ENCODE measurements at regions not wholly inside any gene's neighbourhood (a gene's known extent, or its start where the extent isn't known, plus 50 kb on each side); places are given as distances from the start of the nearest gene placed in this dataset.
"Not testable (repeated sequence)": the region's sequence is repeated elsewhere in the genome, so short reads cannot be mapped to it uniquely, and the experiment has no call there.

DNA sequence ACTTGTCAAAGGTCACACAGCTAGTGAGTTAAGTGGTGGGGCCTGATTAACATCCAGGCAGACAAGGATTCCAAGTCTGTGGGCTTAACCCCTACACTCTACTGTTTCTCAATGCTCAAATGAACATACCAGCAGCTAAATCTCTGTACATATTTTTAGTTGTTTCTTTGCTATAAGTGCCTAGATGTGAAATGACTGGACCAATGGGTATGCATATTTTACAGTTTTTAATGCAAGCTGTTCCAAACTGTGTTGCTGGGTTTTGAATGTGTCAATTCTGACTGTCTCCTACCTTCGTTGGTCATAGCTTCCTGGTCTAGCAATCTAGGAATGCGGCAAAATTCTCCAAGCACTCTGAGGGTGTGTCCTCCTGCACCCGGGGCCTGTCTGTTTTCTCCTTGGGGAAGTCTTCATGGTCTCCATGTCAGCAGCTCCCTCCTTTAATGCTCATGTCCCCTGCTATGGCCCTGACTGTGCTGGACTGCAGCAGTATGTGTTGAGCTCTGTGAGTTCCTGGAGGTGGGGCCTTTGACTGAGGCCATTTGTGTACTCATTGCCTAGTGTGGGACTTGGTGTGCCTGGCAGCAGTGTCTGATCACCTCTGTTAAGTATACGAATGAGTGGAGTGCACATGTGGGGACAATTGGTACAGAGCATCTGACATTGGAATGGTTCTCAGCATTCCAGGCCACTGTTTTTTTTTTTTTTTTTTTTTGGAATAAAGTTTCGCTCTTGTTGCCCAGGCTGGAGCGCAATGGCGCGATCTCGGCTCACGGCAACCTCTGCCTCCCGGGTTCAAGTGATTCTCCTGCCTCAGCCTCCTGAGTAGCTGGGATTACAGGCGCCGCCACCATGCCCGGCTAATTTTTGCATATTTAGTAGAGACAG, 72.9 kb upstream of the SLC2A1 start:
- TF ChIP-seq, protein P1, sequence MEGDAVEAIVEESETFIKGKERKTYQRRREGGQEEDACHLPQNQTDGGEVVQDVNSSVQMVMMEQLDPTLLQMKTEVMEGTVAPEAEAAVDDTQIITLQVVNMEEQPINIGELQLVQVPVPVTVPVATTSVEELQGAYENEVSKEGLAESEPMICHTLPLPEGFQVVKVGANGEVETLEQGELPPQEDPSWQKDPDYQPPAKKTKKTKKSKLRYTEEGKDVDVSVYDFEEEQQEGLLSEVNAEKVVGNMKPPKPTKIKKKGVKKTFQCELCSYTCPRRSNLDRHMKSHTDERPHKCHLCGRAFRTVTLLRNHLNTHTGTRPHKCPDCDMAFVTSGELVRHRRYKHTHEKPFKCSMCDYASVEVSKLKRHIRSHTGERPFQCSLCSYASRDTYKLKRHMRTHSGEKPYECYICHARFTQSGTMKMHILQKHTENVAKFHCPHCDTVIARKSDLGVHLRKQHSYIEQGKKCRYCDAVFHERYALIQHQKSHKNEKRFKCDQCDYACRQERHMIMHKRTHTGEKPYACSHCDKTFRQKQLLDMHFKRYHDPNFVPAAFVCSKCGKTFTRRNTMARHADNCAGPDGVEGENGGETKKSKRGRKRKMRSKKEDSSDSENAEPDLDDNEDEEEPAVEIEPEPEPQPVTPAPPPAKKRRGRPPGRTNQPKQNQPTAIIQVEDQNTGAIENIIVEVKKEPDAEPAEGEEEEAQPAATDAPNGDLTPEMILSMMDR (IDR thresholded peaks at IDR 0.05; ENCODE audit: control extremely low read depth, extremely low read depth, low read depth, missing control alignments) = no peak
- ChIA-PET POLR2A (no interaction called here), CTCF (interaction anchor here (1.4 to 1.7 kb wide), 2 partner anchors 45 to 118 kb away, joined by 3 to 4 read pairs; no protein-coding TSS in a partner anchor)
- no peak for DNase-seq (ENCODE audit: extremely low spot score)

DNA sequence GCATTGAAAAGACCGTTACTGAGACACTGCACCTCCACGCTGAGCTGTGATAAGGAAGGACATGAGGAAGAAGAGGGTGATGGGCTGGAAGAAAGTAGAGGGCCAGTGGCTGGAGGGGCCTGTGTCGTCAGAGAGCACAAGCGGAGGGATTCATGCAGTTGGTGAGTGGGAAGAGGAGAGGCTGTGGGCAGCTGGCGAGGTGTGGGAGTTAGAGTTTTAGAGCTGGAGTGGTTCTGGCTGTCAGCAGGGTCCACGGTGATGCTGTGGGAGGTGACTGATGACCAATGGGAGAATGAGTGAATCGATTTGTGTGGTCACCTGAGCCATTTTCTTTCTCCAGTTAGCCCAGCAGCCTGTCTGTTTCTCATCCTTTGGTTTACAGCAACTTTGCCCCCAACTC, 66.2 kb upstream of the SLC2A1 start:
- POLR2A ChIA-PET = no interaction called here
- no peak for DNase-seq (ENCODE audit: extremely low spot score)
- TF ChIP-seq, protein P1 (IDR thresholded peaks at IDR 0.05; ENCODE audit: control extremely low read depth, extremely low read depth, low read depth, missing control alignments) = no peak
- CTCF ChIA-PET = no interaction called here

DNA sequence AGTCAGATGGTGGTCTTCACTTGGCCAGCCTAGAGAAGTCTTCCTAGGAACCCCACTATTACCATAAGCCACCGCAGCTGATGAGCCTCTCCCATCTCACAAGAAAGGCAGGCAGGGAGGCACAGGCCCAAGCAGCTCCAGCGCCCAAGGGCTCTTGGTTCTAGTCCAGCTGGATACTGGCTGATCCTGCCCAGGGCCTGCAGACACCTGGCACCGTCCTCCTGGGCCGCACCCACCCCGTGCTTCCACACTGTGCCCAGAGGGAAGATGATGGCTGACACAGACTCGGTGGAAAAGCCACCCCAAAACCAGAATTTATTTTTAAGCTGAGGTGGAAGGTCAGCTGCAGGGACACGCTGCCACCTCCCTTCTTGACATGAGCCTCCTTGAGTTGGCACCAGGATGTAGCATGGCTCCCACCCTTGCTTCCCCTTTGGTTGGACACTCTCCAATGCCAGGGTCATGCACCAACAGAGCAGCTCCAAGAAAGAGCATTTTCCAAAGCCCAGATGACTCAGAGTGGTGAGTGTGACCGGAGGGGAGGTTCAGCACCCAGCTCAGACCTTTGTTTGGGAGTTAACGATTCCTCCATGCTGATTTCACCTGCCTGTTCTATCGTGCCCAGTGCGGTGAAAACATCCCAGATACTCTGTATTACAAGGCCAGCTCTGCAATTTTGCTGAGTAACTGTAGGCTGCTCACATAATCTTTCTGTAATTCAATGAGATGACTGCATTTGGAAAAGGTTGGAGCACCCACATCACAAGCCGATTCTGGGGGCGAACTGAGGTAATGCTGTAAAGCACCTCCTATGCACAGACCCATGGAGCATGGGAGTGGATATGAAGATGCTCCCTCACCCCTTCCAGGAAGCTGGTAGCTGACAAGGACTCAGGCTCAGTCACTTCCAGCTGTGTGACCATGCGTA, 63.1 kb upstream of the SLC2A1 start:
- CTCF ChIA-PET = interaction anchor here (1.3 to 1.4 kb wide), 2 partner anchors 108 to 244 kb away, joined by 3 read pairs; no protein-coding TSS in a partner anchor
- DNase-seq (ENCODE audit: extremely low spot score) = no peak
- POLR2A ChIA-PET = no interaction called here
- TF ChIP-seq, protein P1 (IDR thresholded peaks at IDR 0.05; ENCODE audit: control extremely low read depth, extremely low read depth, low read depth, missing control alignments) = no peak

DNA sequence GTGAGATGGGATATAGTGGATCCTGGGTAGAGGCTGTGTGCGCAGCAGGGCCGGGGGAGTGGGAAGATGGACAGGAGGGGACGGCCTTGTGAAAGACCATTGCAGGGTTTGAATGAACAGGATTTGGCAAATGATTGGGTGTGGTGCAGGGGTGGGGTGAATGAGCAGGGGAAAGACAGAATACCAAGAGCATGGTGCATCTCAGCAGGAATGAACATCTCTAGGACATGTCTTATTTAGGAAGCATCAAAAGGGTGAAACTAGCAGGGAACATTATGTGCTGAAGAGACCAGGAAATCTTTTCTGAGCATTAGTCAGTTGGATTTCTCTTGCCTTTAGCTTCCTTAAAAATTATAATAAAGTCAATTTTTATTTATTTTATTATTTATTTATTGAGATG, 60.6 kb upstream of the SLC2A1 start:
- POLR2A ChIA-PET = no interaction called here
- TF ChIP-seq, protein P1 (IDR thresholded peaks at IDR 0.05; ENCODE audit: control extremely low read depth, extremely low read depth, low read depth, missing control alignments) = no peak
- DNase-seq (ENCODE audit: extremely low spot score) = no peak
- CTCF ChIA-PET = no interaction called here

DNA sequence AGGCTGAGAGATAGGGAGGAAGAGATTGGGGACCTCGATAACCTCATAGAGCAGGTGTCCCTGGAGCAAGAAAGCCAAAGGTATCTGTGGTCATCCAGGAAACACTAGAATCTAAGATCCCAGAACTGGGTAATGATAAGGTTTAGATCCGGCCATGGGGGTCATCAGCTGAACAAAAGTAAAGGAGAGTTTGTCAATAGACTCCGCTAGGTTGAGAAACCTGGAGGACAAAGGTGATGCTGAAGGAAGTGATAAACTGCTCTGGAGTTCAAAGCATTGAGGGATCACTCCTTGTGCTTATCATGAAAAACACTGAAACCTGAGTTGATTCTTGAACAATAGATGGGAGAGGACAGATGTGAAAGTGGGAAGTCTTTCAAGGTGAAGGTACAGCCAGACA, 59.5 kb upstream of the SLC2A1 start:
- no peak for DNase-seq (ENCODE audit: extremely low spot score)
- ChIA-PET CTCF (no interaction called here), POLR2A (no interaction called here)
- TF ChIP-seq, protein P1 (IDR thresholded peaks at IDR 0.05; ENCODE audit: control extremely low read depth, extremely low read depth, low read depth, missing control alignments) = no peak

DNA sequence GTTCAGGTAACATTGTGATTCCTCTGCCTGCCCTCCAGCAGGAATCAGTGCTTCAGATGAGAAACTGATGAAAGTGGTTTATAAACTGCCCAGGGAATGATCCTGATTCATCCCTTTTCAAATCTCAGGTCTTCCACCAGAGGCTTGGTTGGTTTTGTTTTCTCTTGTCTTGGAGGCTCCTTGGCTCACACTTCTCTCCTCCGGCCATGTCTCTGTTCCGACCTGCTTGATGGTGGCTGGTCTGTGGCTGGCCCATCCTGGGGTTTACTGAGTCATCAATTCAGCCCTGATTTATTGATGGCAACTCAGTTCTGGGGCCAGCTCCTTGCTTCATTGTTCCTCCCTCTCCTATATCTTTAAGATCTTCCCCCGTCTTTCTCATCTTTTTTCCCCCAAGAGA, 56.6 kb upstream of the SLC2A1 start:
- DNase-seq (ENCODE audit: extremely low spot score) = no peak
- CTCF ChIA-PET = interaction anchor here (1.0 kb wide), 1 partner anchor 18 kb away, joined by 3 read pairs; no protein-coding TSS in a partner anchor
- TF ChIP-seq, protein P1 (IDR thresholded peaks at IDR 0.05; ENCODE audit: control extremely low read depth, extremely low read depth, low read depth, missing control alignments) = no peak
- POLR2A ChIA-PET = no interaction called here

DNA sequence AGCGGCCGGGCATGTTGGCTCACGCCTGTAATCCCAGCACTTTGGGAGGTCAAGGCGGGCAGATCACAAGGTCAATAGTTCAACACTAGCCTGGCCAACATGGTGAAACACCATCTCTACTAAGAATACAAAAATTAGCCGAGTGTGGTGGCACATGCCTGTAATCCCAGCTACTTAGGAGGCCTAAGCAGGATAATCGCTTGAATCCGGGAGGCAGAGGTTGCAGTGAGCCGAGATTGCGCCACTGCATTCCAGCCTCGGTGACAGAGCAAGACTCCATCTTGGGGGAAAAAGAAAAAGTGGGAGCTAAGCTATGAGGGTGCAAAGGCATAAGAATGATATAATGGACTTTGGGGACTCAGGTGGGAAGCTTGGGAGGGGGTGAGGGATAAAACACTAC, 55.9 kb upstream of the SLC2A1 start:
- DNase-seq (ENCODE audit: extremely low spot score); CTCF ChIA-PET; POLR2A ChIA-PET: not testable (repeated sequence)

All from GM10248 (cell line).